SIG-M5 treated with dmso at 0.1 percent for 504 hours (cell line): ENCODE measurements at regions not wholly inside any gene's neighbourhood (a gene's known extent, or its start where the extent isn't known, plus 50 kb on each side); places are given as distances from the start of the nearest gene placed in this dataset.

Experiments
- DNase-seq: peaks from one replicate; lab custom pipeline; 2025; ENCODE audit not compliant: unreplicated experiment; lab: John Stamatoyannopoulos, UW

- no peak for DNase-seq
Observed at GRCh38 chr11:134711588-134711987, 299.5 kb upstream of the B3GAT1 start.

GRCh38 chr11:134710861-134711407 is 298.9 kb upstream of the B3GAT1 start:
- no peak for DNase-seq

- no peak for DNase-seq
Observed at GRCh38 chr11:134705858-134706257, 293.8 kb upstream of the B3GAT1 start.

- no peak for DNase-seq
Observed at GRCh38 chr11:134702827-134703226, 290.8 kb upstream of the B3GAT1 start.

GRCh38 chr11:134701564-134702165 is 289.6 kb upstream of the B3GAT1 start:
- DNase-seq: no peak

GRCh38 chr11:134700101-134700640 is 288.1 kb upstream of the B3GAT1 start:
- no peak for DNase-seq

DNA sequence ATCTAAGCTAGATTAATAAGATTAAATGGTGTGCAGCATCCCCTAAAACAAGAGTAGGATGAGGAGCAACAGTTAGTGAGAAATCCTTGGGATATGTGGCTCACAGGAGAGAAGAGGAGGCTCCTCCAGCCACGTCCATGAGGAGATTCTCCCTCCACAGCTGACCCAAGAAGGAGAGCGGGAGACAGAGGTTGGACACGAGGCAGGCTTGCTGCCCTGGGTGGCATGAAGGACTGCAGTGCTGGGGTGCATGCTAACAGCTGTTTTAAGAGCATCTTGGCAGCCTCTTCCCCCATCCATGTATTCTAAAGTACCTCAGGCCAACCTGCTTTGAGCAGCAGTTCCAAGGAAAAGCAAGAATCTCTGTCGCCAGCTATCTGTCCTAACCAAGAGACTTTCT is 284.4 kb upstream of the B3GAT1 start:
- no peak for DNase-seq

GRCh38 chr11:134691985-134692384 is 279.9 kb upstream of the B3GAT1 start:
- DNase-seq: no peak

DNA sequence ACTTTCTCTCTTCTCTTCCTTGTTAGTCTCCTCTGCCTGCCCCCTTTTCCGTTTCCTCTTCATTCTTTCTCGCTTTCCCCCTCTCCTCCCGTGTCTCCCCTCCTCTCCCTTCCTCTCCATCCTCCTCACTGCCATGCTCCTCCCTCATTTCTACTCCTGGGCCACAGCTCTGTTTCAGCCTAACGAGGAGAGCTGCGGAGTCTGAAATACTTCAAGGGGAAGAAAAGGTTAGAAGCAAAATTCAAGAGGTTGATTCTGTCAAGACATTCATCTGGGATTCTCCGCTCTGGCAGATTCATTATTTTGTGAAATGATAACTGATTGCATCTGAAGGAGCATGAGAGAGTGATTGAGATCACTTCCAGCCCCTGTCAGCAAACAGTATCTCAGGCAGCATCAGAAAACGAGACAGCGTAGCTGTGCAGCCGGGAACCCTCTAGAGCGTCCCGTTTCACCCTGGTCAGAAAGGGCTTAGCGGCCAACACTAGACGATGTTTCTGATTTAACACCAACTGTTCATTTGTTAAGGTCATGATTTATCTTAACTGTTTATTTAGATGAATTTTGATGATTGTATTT is 279.3 kb upstream of the B3GAT1 start:
- DNase-seq: no peak

- DNase-seq: no peak
Observed at GRCh38 chr11:134689886-134690285, 277.8 kb upstream of the B3GAT1 start.

GRCh38 chr11:134687548-134687947 is 275.5 kb upstream of the B3GAT1 start:
- no peak for DNase-seq

DNA sequence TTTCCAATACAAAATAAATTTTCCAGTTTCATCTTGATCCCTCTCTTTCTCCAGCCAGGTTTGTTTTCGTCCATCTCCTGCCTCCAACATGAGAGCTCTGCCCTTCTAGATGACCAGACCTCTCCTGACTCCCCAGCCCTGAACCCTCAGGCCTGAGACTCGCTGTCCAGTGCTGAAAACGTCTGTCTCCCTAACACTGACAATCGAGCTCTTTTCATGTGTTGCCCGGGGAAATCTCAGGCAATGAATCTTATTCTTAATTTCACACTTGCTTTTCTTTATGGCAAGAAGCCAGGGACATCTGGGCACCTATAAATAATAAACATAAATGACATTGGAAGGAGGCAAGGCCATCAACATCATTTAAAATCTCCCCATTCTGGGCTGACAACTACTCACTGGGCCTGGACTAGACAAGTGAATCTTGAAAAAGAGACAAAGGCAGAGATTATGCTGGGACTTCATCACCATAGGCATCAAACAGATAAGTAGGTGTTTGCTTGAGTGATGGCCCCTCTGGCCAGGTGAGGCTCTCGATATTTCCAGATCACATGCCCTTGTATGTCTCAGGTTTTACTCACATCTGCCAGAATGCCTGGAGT is 274.5 kb upstream of the B3GAT1 start:
- DNase-seq: no peak

GRCh38 chr11:134685793-134686380 is 273.8 kb upstream of the B3GAT1 start:
- no peak for DNase-seq

GRCh38 chr11:134684576-134684975 is 272.5 kb upstream of the B3GAT1 start:
- DNase-seq: no peak

DNA sequence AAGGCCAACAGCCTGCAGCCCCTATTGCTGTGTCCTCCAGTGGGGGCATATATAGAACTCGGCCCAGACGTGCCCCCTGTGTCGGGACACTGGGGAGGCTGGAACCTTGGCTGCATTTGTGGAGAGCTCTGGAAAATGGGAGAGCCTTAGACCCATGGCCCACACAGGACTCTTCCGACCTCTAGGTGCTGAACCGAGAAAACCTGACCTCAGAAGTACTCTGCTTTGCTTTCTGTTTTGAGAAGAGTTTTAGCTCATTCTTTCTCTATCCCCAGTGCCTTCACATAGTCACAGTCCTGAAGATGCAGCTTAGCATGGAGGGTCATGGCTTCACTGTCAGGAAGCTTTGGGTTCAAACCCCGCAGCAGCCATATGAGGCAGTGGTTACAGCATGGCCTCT is 271.8 kb upstream of the B3GAT1 start:
- no peak for DNase-seq

GRCh38 chr11:134682577-134682976 is 270.5 kb upstream of the B3GAT1 start:
- DNase-seq: no peak

DNA sequence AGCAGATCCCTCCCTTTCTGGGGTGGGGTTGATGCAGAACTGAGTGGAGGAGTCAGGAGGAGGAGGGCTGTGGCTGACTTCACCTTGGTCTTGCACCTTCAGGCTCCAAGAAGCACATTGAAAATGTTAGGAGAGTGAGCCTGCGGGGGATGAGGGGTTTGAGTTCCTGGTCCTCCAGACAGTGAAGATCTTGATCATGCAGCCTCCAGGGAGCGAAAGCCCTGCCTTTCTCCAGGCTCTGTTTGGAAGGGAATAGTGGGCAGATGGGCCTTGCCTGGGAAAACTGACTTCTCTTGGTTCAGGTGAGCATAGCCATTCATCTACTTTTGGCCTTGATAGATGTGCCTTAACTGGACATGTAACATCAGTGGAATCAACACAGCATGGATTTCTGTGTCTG is 267.6 kb upstream of the B3GAT1 start:
- DNase-seq: no peak

DNA sequence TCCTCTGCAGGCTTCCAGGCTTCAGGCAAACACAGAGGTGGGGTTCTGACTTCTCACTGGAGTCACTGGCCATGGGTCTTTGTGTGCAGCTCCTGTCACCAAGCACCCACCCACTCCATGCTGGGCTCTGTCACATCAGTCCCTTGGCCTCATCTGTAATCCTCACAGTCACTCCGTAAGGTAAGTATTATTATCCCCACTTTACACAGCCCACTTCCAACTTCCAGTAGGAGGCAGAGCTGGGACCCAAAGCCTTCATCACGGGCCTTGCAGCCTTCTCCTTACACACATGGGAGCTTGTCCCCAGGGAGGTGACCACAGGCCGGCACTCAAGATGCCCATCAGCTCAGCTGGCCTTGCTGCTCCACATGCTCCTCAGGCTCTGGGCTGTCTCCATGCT is 266.7 kb upstream of the B3GAT1 start:
- DNase-seq: no peak

- DNase-seq: no peak
Observed at GRCh38 chr11:134677891-134678551, 266.0 kb upstream of the B3GAT1 start.

DNA sequence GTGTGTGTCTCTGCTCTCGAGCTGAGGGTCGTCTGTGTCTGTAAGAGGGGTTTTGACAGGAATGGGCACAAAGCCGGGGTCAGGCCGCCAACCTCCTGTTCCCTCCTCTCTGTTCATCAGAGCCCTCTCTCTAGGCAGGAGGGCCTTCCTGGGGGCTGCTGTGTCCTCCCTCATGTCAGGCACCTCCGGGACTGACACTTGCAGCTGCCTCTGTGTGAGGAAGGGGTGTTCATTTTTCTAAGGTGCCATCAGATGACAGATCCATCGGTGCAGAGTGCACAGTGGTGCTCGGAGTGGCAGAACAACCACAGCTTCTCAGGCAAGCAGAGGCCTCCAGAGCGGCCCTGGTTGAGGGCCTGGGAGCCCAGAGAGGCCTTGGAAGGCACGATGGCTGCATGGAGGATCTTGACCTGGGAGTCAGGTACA is 265.4 kb upstream of the B3GAT1 start:
- DNase-seq: no peak
